ENCODE measurements at regions not wholly inside any gene's neighbourhood (a gene's known extent, or its start where the extent isn't known, plus 50 kb on each side); places are given as distances from the start of the nearest gene placed in this dataset.

DNA sequence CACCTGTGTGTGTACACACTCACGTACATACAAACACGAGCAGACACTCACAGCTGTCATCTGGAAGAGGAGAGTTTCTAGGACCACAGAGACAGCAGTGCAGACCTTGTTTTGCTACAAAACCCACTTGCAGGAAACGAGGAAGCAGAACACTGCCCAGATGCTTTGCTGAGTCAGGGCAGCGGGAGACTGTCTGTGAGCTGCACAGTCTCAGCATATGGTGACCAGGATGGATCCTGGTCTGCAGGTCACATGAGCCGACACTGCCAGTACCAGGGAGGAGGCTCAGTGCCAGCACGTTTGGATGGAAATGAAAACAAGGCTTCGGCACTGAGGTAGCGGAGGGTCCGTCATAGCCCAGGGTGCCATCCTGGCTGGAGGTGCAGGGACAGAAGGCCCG lies 117.6 kb upstream of the DPP6 start:
- POLR2A ChIA-PET: no interaction called here
- ATAC-seq (no peak), DNase-seq (ENCODE audit: low spot score) (no peak)
- H3K27me3 Mint-ChIP-seq (ENCODE audit: low read depth): peaks cover 6% of the 10 kb centered on the region
- TF ChIP-seq SMAD4 (CRISPR knock-in tag; IDR thresholded peaks at IDR 0.05): no peak
- TF ChIP-seq GRHL2 (CRISPR knock-in tag; IDR thresholded peaks at IDR 0.05; ENCODE audit: insufficient replicate concordance, severe bottlenecking): no peak
- TF ChIP-seq, protein P1, sequence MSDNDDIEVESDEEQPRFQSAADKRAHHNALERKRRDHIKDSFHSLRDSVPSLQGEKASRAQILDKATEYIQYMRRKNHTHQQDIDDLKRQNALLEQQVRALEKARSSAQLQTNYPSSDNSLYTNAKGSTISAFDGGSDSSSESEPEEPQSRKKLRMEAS (CRISPR knock-in tag; IDR thresholded peaks at IDR 0.05): no peak
- no peak for TF ChIP-seq FOXP1 (CRISPR knock-in tag; IDR thresholded peaks at IDR 0.05; ENCODE audit: borderline replicate concordance)
- TF ChIP-seq PRRX2 (CRISPR knock-in tag; IDR thresholded peaks at IDR 0.05): no peak
- TF ChIP-seq SP1 (CRISPR knock-in tag; conservative IDR thresholded peaks at IDR 0.05): no peak
- TF ChIP-seq, protein P2, sequence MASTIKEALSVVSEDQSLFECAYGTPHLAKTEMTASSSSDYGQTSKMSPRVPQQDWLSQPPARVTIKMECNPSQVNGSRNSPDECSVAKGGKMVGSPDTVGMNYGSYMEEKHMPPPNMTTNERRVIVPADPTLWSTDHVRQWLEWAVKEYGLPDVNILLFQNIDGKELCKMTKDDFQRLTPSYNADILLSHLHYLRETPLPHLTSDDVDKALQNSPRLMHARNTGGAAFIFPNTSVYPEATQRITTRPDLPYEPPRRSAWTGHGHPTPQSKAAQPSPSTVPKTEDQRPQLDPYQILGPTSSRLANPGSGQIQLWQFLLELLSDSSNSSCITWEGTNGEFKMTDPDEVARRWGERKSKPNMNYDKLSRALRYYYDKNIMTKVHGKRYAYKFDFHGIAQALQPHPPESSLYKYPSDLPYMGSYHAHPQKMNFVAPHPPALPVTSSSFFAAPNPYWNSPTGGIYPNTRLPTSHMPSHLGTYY (CRISPR knock-in tag; IDR thresholded peaks at IDR 0.05): no peak
- TF ChIP-seq RELA (CRISPR knock-in tag; IDR thresholded peaks at IDR 0.05; ENCODE audit: borderline replicate concordance): no peak
- TF ChIP-seq, protein P3, sequence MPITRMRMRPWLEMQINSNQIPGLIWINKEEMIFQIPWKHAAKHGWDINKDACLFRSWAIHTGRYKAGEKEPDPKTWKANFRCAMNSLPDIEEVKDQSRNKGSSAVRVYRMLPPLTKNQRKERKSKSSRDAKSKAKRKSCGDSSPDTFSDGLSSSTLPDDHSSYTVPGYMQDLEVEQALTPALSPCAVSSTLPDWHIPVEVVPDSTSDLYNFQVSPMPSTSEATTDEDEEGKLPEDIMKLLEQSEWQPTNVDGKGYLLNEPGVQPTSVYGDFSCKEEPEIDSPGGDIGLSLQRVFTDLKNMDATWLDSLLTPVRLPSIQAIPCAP (CRISPR knock-in tag; IDR thresholded peaks at IDR 0.05): no peak
- TF ChIP-seq, protein P4, sequence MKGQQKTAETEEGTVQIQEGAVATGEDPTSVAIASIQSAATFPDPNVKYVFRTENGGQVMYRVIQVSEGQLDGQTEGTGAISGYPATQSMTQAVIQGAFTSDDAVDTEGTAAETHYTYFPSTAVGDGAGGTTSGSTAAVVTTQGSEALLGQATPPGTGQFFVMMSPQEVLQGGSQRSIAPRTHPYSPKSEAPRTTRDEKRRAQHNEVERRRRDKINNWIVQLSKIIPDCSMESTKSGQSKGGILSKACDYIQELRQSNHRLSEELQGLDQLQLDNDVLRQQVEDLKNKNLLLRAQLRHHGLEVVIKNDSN (CRISPR knock-in tag; IDR thresholded peaks at IDR 0.05): no peak
- TF ChIP-seq TEAD4 (CRISPR knock-in tag; IDR thresholded peaks at IDR 0.05): no peak
- TF ChIP-seq, protein P5, sequence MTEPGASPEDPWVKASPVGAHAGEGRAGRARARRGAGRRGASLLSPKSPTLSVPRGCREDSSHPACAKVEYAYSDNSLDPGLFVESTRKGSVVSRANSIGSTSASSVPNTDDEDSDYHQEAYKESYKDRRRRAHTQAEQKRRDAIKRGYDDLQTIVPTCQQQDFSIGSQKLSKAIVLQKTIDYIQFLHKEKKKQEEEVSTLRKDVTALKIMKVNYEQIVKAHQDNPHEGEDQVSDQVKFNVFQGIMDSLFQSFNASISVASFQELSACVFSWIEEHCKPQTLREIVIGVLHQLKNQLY (CRISPR knock-in tag; IDR thresholded peaks at IDR 0.05): no peak
- no peak for TF ChIP-seq ZNF232 (CRISPR knock-in tag; IDR thresholded peaks at IDR 0.05)
- TF ChIP-seq SOX15 (CRISPR knock-in tag; IDR thresholded peaks at IDR 0.05): no peak
- no peak for TF ChIP-seq NR3C1 (CRISPR knock-in tag; conservative IDR thresholded peaks at IDR 0.05; ENCODE audit: low read depth)
- TF ChIP-seq ZNF263 (CRISPR knock-in tag; IDR thresholded peaks at IDR 0.05; ENCODE audit: low read depth): no peak
- TF ChIP-seq ZNF317 (CRISPR knock-in tag; IDR thresholded peaks at IDR 0.05; ENCODE audit: borderline replicate concordance, low read depth): no peak
- TF ChIP-seq, protein P6, sequence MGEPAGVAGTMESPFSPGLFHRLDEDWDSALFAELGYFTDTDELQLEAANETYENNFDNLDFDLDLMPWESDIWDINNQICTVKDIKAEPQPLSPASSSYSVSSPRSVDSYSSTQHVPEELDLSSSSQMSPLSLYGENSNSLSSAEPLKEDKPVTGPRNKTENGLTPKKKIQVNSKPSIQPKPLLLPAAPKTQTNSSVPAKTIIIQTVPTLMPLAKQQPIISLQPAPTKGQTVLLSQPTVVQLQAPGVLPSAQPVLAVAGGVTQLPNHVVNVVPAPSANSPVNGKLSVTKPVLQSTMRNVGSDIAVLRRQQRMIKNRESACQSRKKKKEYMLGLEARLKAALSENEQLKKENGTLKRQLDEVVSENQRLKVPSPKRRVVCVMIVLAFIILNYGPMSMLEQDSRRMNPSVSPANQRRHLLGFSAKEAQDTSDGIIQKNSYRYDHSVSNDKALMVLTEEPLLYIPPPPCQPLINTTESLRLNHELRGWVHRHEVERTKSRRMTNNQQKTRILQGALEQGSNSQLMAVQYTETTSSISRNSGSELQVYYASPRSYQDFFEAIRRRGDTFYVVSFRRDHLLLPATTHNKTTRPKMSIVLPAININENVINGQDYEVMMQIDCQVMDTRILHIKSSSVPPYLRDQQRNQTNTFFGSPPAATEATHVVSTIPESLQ (CRISPR knock-in tag; IDR thresholded peaks at IDR 0.05): no peak
- TF ChIP-seq CREB1 (CRISPR knock-in tag; IDR thresholded peaks at IDR 0.05): no peak
- TF ChIP-seq HMGA2 (CRISPR knock-in tag; IDR thresholded peaks at IDR 0.05): no peak
- no peak overlapping the region for H3K4me3 Mint-ChIP-seq
- no peak overlapping the region for H3K27ac Mint-ChIP-seq
- H3K4me1 Mint-ChIP-seq: no peaks in the 10 kb centered on the region
- H3K36me3 Mint-ChIP-seq: peaks cover 85% of the 10 kb centered on the region
- CTCF ChIA-PET: no interaction called here
- peaks cover 75% of the 10 kb centered on the region for H3K9me3 Mint-ChIP-seq

DNA sequence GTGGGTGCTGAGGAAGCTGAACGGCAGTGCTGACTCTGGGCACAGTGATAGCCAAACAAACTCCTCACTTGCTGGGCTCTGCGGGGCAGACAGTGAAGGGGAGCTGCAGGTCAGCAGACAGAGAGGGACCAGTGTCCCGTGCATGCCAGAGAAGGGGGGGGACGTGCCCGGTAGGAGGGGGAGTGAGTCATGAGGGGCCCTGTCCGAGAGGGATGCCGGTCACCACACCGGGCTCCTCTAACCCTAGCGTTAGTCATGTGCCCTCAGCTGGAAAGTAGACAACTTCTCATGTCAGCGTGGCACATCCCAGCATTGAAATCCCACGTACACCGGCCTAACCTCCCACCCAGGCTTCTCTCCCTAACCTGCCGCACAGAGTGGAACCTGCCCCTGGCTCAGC lies 117.1 kb upstream of the DPP6 start:
- Mint-ChIP-seq H3K4me3 (no peak overlapping the region), H3K4me1 (no peaks in the 10 kb centered on the region), H3K27ac (no peak overlapping the region), H3K9me3 (peaks cover 76% of the 10 kb centered on the region), H3K27me3 (ENCODE audit: low read depth) (peaks cover 6% of the 10 kb centered on the region), H3K36me3 (peaks cover 84% of the 10 kb centered on the region)
- no peak for TF ChIP-seq SOX15 (CRISPR knock-in tag; IDR thresholded peaks at IDR 0.05)
- TF ChIP-seq NR3C1 (CRISPR knock-in tag; conservative IDR thresholded peaks at IDR 0.05; ENCODE audit: low read depth): no peak
- TF ChIP-seq, protein P5 (CRISPR knock-in tag; IDR thresholded peaks at IDR 0.05): no peak
- no peak for TF ChIP-seq PRRX2 (CRISPR knock-in tag; IDR thresholded peaks at IDR 0.05)
- TF ChIP-seq, protein P7, sequence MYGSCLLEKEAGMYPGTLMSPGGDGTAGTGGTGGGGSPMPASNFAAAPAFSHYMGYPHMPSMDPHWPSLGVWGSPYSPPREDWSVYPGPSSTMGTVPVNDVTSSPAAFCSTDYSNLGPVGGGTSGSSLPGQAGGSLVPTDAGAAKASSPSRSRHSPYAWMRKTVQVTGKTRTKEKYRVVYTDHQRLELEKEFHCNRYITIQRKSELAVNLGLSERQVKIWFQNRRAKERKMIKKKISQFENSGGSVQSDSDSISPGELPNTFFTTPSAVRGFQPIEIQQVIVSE (CRISPR knock-in tag; IDR thresholded peaks at IDR 0.05; ENCODE audit: borderline replicate concordance): no peak
- POLR2A ChIA-PET: no interaction called here
- CTCF ChIA-PET: no interaction called here
- DNase-seq (ENCODE audit: low spot score) (no peak), ATAC-seq (no peak)

Data from WTC11 (cell line).